Keratinocyte (primary cell): ENCODE measurements at regions not wholly inside any gene's neighbourhood (a gene's known extent, or its start where the extent isn't known, plus 50 kb on each side); places are given as distances from the start of the nearest gene placed in this dataset.

Experiments
- CTCF ChIP-seq, 3 experiments: IDR thresholded peaks in 1 of 3; conservative IDR thresholded peaks in 1 of 3; optimal IDR thresholded peaks in 1 of 3; 2 replicates in 2 of 3; 3 replicates in 1 of 3; pipeline versions ENCODE3 to v1.5.1; 2011; ENCODE audit warnings: low read length in 3 of 3, mild to moderate bottlenecking in 3 of 3, moderate library complexity in 2 of 3, control low read depth in 1 of 3, inconsistent platforms in 1 of 3; ENCODE audit not compliant: insufficient read depth in 2 of 3; ENCODE audit errors: extremely low read depth in 1 of 3
- EZH2 ChIP-seq: IDR thresholded peaks from one replicate; pipeline ENCODE4 v1.6.1; 2012; ENCODE audit warnings: inconsistent platforms, mild to moderate bottlenecking, low read length, moderate library complexity

DNA sequence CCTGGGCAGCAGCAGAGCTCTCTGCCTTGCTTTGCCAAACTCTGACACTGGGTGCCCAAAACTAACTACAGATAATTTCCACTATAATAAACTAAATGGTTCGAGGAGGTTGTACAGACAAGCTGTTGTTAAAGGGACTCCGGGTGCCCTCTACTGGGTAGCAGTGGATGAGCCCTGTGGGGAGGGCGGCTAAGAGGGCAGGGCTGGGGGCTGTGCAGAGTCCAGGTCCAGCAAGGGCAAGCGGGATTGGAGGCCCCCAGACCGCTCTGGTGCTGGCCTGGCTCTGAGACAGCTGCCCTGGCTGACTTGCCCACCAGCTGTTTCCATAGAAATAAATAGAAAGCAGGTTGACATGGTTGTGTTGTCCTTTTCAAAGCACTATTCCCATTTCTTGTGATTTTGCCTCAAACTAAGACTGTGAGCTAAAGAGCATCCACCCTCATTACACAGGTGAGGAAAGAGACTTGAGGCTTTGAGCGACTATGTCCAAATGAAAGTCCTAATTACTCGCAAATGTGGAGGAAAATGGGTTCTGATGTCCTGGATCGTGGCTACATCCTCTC, 167.6 kb upstream of the CST7 start:
- TF ChIP-seq CTCF (optimal IDR thresholded peaks at IDR 0.05 in 1 of 3, IDR thresholded peaks at IDR 0.05 in 1 of 3, conservative IDR thresholded peaks at IDR 0.05 in 1 of 3; ENCODE audit: extremely low read depth in 1 of 3, insufficient read depth in 2 of 3, low read length in 3 of 3) (peak; percentile 45 to 81 (median 71)), EZH2 (no peak)
